GM19395 (cell line): ENCODE measurements at regions not wholly inside any gene's neighbourhood (a gene's known extent, or its start where the extent isn't known, plus 50 kb on each side); places are given as distances from the start of the nearest gene placed in this dataset.

Source experiments
- ATAC-seq: cut with Tn5 transposase; IDR thresholded peaks from one replicate; pipeline ENCODE4 v1.9.1; 2021; ENCODE audit warnings: mild to moderate bottlenecking, moderate library complexity; ENCODE audit not compliant: unreplicated experiment

- ATAC-seq = no peak
These were observed 291.1 kb upstream of the ZNF608 start for GRCh38 chr5:125037530-125037929.

GRCh38 chr5:125038477-125038876 lies 292.0 kb upstream of the ZNF608 start:
- ATAC-seq = no peak

- no peak for ATAC-seq
These were observed 295.4 kb upstream of the ZNF608 start for GRCh38 chr5:125041798-125042197.

GRCh38 chr5:125042261-125042890 lies 295.9 kb upstream of the ZNF608 start:
- ATAC-seq = no peak

GRCh38 chr5:125043781-125044391 lies 297.4 kb upstream of the ZNF608 start:
- no peak for ATAC-seq

DNA sequence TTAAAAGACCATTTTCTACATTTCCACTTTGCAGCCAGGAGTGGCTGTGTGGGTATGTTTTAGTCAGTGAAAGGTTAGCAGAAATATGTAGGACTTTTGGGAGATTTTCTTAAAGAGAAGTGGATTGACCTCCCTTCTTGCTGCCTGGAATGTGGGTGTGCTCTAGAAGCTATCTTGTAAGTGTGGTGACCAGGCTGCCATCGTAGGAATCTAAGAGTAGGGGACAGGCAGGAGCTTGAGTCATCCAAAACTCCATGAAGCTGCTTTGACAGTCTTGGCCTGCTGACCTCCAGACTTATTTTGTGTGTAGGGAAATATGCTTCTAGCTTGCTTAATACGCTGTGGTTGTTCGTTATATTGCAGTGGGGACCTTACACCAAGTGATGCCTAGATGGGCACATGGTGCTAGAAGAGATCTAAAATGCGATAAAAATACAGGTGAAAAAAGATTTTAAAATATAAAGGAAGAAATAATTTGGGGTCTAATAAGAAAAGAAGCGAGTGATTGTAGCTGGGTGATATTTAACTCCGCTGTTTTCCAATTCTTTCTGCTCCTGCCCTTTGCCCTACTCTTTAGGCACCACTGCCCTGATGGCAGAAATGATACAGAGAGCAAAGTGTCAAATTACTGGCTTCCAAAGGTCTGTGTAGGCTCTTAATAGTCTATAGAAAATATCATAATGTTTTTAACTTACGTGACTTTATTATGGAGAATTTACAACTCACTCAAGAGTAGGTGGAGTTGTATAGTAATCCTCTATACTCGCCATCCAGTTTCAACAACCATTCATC lies 298.2 kb upstream of the ZNF608 start:
- no peak for ATAC-seq

GRCh38 chr5:125045646-125046045 lies 299.2 kb upstream of the ZNF608 start:
- ATAC-seq = no peak

- no peak for ATAC-seq
These were observed 300.4 kb upstream of the ZNF608 start for GRCh38 chr5:125046838-125047237.

DNA sequence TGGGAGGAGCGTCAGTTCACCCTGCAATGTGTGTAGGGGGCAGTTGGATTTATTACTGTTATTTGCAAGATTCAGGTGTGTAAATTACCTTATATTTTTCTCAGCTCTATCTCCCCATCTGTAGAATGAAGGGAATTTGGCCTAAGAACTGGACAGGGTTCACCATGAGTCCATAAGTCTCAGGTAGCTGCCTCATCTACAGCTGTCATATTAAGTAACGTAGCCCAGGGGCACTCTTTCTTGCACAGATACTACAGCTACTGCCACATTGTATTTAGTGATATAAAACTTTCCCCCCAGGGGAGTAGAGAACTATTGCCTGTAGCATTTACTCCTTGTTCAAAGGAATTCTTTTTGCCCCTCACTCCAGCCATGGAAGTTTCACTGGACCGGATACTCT lies 301.4 kb upstream of the ZNF608 start:
- ATAC-seq = no peak

DNA sequence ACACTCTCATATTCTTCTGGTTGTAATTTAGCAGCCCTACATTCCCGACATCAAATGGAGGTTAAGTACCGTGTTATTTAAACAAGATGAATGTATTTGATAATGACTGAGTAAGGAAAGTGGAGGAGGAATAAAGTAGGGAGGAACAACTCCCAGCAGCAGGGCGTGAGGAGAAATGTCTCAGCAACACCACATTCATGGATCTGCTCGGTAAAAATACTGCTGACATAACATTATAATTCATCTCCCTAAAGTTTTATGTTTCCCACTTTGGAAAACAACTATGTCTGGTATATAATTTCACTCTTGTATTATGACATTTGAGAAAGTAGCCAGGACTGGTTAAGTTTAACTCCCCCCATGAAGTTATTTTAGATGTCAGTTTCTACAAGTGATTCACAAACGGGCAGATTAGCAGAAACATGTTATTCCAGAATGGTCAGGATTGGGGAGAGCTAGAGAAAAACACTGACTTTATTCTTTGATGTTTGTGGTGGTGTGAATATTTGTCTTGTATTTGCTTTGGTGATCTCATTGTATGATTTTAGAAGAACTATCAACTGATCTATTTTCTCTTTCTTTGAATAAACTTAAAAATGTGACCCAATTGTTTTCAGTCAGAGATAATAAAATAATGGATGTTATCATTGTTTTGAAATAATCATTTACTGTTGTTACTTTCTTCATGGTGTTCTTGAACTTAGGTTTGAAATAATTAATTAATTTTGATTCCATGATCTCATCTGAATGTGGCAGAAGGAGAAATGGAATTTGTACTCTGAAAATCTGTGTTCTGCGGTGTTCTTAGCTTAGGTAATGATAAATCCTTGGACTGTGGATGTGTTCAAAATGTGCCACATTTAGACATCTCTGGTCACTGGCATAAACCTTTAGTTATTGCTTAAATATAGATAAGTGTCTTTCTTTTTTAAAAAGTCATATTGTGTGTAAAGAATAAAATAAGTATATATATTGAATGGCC lies 303.6 kb upstream of the ZNF608 start:
- ATAC-seq = no peak

GRCh38 chr5:125050926-125051325 lies 304.5 kb upstream of the ZNF608 start:
- no peak for ATAC-seq

DNA sequence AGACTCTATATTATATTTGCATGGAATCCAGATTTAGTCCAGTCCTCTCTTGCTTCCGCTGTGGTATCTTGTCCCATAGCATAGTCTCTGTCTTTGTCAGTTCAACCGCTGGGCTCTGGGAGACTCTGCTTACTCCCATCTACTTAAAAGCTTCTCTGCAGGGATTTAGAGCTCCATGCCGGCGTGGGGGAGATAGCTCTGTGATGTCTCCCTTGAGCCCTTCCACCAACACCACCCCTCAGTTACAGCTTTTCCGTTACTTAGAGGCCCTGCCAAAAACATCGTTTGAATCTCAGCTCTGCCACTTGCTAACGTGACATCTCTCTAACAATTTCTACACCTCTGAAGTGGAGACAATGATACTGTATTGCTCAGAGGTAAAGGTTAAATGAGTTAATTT lies 306.1 kb upstream of the ZNF608 start:
- no peak for ATAC-seq

DNA sequence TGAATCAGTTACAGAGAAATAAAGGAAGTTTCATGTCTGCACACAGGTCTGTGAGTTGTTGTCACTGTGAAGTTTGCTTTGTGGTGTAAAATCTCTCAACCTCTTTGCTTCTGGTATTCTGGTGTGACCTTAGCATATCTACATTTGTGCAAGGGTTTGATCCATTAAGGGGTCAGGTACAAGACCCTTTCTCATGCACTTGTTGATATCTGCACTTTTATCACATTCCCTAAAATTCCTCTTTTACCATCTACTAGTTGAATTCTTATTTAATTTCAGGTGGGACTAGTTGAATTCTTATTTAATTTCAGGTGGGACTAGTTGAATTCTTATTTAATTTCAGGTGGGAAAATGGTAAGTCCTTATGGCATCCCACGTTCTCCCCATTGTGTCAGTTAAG lies 306.7 kb upstream of the ZNF608 start:
- ATAC-seq = no peak

- no peak for ATAC-seq
These were observed 307.7 kb upstream of the ZNF608 start for GRCh38 chr5:125054146-125054545.

DNA sequence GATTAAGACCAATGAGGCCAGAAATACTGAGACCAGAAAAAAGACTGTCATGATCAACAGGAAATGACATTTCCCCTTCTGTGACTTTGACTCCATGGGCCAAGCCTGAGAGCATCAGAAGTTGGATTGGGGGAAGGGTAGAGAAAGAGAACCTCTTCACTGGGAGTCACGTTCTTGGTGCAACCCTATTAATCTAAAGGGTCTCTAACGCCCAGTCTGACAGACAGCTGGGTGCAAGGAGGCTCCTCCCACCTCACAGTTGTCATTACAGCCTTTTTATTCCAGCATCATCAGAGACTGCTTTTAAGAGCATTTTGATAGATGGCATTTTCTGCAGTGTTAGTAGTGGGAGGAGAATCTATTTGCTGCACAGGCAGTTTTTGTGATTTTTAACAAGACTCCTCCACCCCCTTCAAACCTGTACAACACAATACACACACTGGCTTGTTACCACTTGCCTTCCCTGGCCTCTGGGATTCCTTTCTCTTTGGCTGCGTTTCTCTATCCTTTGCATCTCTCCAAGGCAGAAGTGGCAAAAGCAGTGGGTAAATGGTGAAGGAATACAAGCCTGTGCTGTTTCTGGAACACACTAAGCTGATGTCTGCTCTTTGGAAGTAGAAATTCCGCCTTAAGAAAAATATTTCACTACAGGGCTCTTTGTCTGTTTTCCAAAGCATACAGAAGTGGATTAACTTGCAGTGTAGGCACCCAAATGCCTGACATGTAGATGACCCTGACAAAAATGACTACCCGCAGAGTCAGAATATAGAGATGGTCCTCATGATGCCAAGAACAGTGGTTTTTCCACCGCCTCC lies 310.4 kb upstream of the ZNF608 start:
- no peak for ATAC-seq

DNA sequence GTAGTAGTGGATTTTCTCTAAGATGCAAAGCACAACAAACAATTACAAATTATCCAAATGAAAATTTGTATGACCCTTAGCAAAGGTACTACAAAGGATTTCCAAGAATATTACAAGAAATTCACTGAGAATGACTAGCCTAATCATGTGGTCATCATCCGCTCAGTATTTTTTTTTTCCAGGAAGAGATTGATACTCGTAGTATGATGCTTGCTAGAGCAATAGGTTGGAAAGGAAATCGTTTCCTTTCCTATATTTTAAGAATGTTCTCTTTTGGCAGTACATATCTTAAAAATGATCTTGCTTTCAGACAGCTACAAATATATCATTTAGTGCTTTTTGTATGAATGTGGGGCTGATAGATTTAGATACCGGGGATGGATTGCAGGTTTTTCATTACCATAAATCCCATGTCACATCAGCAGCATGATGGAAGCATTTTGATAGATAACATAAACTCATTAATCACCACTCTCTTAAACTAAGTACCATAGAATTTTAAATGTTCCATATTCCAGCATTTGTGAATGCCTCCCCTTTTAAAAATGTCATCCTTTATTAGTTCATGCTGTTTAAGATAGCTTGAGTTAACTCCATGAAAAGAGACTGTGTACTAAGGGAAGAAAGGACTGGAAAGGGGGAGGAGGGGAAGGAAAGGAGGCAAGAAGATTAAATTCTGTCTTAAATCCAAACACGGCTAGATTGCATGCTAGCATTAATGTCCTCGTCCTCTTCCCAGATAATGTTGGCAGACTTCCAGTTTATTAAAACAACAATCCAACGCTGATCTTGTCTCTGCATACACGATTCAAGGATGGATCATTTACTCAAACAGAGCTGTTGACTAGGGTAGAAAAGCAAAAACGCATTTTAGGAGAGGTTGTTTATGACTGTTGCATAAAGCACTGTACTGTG lies 311.7 kb upstream of the ZNF608 start:
- no peak for ATAC-seq

DNA sequence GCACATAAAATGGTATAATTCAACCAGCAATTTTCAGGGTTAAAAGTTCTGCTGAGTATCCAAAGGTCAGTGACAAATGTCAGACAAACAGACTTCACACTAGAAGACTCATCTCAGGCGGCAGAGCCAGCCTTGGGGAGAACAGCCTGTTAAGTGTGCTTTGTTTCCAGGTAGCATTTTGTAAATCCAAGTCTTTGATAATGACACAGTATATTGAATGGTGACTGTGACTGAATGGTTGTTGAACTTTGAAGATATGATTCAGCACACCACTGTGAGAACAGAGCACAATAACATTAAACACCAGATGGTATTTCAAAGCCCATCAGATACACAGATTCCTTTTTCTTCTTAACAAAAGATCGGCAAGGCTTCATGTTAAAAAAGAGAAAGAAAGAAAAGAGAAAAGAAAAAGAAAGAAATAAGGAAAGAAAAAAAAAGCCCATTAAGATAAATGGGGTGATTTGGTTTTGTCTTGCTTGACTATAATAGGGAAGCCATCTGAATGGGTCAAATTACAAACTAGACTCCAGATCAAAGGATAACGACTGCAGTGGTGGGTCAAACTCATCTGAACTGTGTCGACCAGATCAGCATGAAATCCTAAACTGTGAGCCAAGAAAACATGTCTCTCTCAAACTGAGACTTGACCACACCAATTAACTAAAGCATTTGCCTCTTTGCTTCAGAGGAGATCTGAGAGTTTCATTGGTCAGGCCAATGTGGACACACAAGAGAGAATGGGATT lies 313.0 kb upstream of the ZNF608 start:
- no peak for ATAC-seq

- no peak for ATAC-seq
These were observed 315.3 kb upstream of the ZNF608 start for GRCh38 chr5:125061726-125062125.
